ENCODE measurements at regions not wholly inside any gene's neighbourhood (a gene's known extent, or its start where the extent isn't known, plus 50 kb on each side); places are given as distances from the start of the nearest gene placed in this dataset.

- TF ChIP-seq CTCF (IDR thresholded peaks at IDR 0.05), result no peak
- ATAC-seq (ENCODE audit: low FRiP score) (no peak), DNase-seq (ENCODE audit: low spot score) (no peak)
These were observed 418.4 kb upstream of the JAG1 start for GRCh38 chr20:11092151-11092550.

GRCh38 chr20:11094196-11094595 lies 420.4 kb upstream of the JAG1 start:
- no peak for TF ChIP-seq CTCF (IDR thresholded peaks at IDR 0.05)
- no peak for DNase-seq (ENCODE audit: low spot score)
- ATAC-seq (ENCODE audit: low FRiP score), result no peak

- no peak for TF ChIP-seq CTCF (IDR thresholded peaks at IDR 0.05)
- DNase-seq (ENCODE audit: low spot score), result no peak
These were observed 420.9 kb upstream of the JAG1 start for GRCh38 chr20:11094711-11095110.

GRCh38 chr20:11098888-11099287 lies 425.1 kb upstream of the JAG1 start:
- no peak for ATAC-seq (ENCODE audit: low FRiP score)
- DNase-seq (ENCODE audit: low spot score), result no peak
- no peak for TF ChIP-seq CTCF (IDR thresholded peaks at IDR 0.05)

More at GRCh38 chr20:11094711-11095110, 420.9 kb upstream of the JAG1 start:
- ATAC-seq (ENCODE audit: low FRiP score), result no peak

- DNase-seq (ENCODE audit: low spot score) (no peak), ATAC-seq (ENCODE audit: low FRiP score) (no peak)
These were observed 427.4 kb upstream of the JAG1 start for GRCh38 chr20:11101243-11101642.

GRCh38 chr20:11101696-11102095 lies 427.9 kb upstream of the JAG1 start:
- no peak for TF ChIP-seq CTCF (IDR thresholded peaks at IDR 0.05)
- ATAC-seq (ENCODE audit: low FRiP score), result no peak
- no peak for DNase-seq (ENCODE audit: low spot score)

More at GRCh38 chr20:11101243-11101642, 427.4 kb upstream of the JAG1 start:
- TF ChIP-seq CTCF (IDR thresholded peaks at IDR 0.05), result no peak

- ATAC-seq (ENCODE audit: low FRiP score), result no peak
- DNase-seq (ENCODE audit: low spot score), result no peak
- no peak for TF ChIP-seq CTCF (IDR thresholded peaks at IDR 0.05)
These were observed 430.1 kb upstream of the JAG1 start for GRCh38 chr20:11103866-11104265.

All from omental fat pad (tissue), 3 donors.